Suprapubic skin (tissue), 4 donors: ENCODE measurements at regions not wholly inside any gene's neighbourhood (a gene's known extent, or its start where the extent isn't known, plus 50 kb on each side); places are given as distances from the start of the nearest gene placed in this dataset.

Experiments used
- CTCF ChIP-seq, 2 donors: fragments of 200-600 bp in 1 of 2; fragments of 450-650 bp in 1 of 2; sonication (generic) in 1 of 2; IDR thresholded peaks; one replicate each; pipeline ENCODE4 v1.5.1; 2016 to 2019; ENCODE audit warnings: antibody characterized with exemption in 2 of 2, mild to moderate bottlenecking in 1 of 2, moderate library complexity in 1 of 2
- EP300 ChIP-seq: sonication (generic); formaldehyde crosslinking; IDR thresholded peaks from one replicate; pipeline ENCODE4 v1.6.1; 2017; ENCODE audit warnings: antibody characterized with exemption
- POLR2A ChIP-seq, 2 donors: fragments of 450-650 bp; IDR thresholded peaks; one replicate each; pipeline ENCODE4 v1.6.1; 2017; ENCODE audit warnings: antibody characterized with exemption in 2 of 2, mild to moderate bottlenecking in 2 of 2, moderate library complexity in 2 of 2
- POLR2AphosphoS5 ChIP-seq, 3 donors: sonication (generic); formaldehyde crosslinking; IDR thresholded peaks; one replicate each; pipeline ENCODE4 v1.6.1; 2017; ENCODE audit warnings: antibody characterized with exemption in 3 of 3

- TF ChIP-seq EP300 (no peak), CTCF (IDR thresholded peaks at IDR 0.05) (no peak), POLR2A (IDR thresholded peaks at IDR 0.05) (no peak), POLR2AphosphoS5 (IDR thresholded peaks at IDR 0.05) (no peak)
Observed at GRCh38 chrX:20454117-20454516, 187.4 kb upstream of the RPS6KA3 start.
